Transverse colon (tissue), 4 donors: ENCODE measurements at regions not wholly inside any gene's neighbourhood (a gene's known extent, or its start where the extent isn't known, plus 50 kb on each side); places are given as distances from the start of the nearest gene placed in this dataset.

Experiments used
- DNase-seq: peaks from one replicate; pipeline ENCODE4 v3.0.0-alpha.2; 2019
- H3K27ac ChIP-seq, 4 donors: fragments of 200-600 bp; sonication (generic); 2 replicates each; pipeline ENCODE4 v1.5.1; 2016 to 2018; ENCODE audit warnings: inconsistent platforms in 4 of 4
- H3K27me3 ChIP-seq: fragments of 200-600 bp; sonication (generic); 2 replicates; pipeline ENCODE4 v1.5.1; 2017; ENCODE audit warnings: inconsistent platforms
- H3K36me3 ChIP-seq, 4 donors: fragments of 200-600 bp; sonication (generic); 2 replicates each; pipeline ENCODE4 v1.5.1; 2017 to 2019; ENCODE audit warnings: inconsistent platforms in 4 of 4
- H3K4me1 ChIP-seq, 4 donors: fragments of 200-600 bp; sonication (generic); 2 replicates each; pipeline ENCODE4 v1.5.1; 2017 to 2020; ENCODE audit warnings: inconsistent platforms in 4 of 4
- H3K4me3 ChIP-seq, 4 donors: fragments of 200-600 bp; sonication (generic); 1 replicate in 1 of 4; 2 replicates in 3 of 4; pipeline versions ENCODE4 v1.5.1 to v1.6.1; 2017 to 2019; ENCODE audit warnings: inconsistent platforms in 4 of 4
- H3K9me3 ChIP-seq, 2 donors: fragments of 200-600 bp; sonication (generic); 2 replicates each; pipeline ENCODE4 v1.5.1; 2017 to 2019; ENCODE audit warnings: inconsistent platforms in 2 of 2
- EP300 ChIP-seq: sonication (generic); formaldehyde crosslinking; IDR thresholded peaks from one replicate; pipeline ENCODE4 v1.6.1; 2017; ENCODE audit warnings: antibody characterized with exemption, low read depth
- POLR2A ChIP-seq: fragments of 450-650 bp; IDR thresholded peaks from one replicate; pipeline ENCODE4 v1.6.1; 2016; ENCODE audit warnings: antibody characterized with exemption, mild to moderate bottlenecking, moderate library complexity
- POLR2AphosphoS5 ChIP-seq, 3 donors: sonication (generic); formaldehyde crosslinking; IDR thresholded peaks; one replicate each; pipeline ENCODE4 v1.6.1; 2016; ENCODE audit warnings: antibody characterized with exemption in 3 of 3
- WGBS, 2 donors: methylation state at CpG; one replicate each; pipeline ENCODE4 v1.1.5; 2018; ENCODE audit warnings: low coverage in 1 of 2; 5-methylcytosine and 5-hydroxymethylcytosine counted together
- in situ Hi-C, 4 donors: fragments of 200-750 bp; cut with MboI; loops; one replicate each; pipeline versions ENCODE4 v1.15.0 to v1.15.1; 2017; ENCODE audit warnings: low sequenced_read_pairs in 3 of 4, low pct_ligation_motif_present in 1 of 4, low pct_unique_long_range_greater_than_20kb in 1 of 4
- intact Hi-C: fragments of 100-400 bp; cut with DNase I; formaldehyde crosslinking; loops from one replicate; pipeline ENCODE4 v1.15.1; 2023; ENCODE audit warnings: low total_unique reads
- TF ChIP-seq, protein P1 (sequence below), 5 experiments: fragments of 200-600 bp in 3 of 5; fragments of 450-650 bp in 2 of 5; sonication (generic) in 3 of 5; IDR thresholded peaks; 1 replicate in 2 of 5; 2 replicates in 3 of 5; pipeline ENCODE4 v1.5.1; 2016 to 2017; ENCODE audit warnings: antibody characterized with exemption in 5 of 5, inconsistent platforms in 3 of 5, mild to moderate bottlenecking in 2 of 5, moderate library complexity in 1 of 5

DNA sequence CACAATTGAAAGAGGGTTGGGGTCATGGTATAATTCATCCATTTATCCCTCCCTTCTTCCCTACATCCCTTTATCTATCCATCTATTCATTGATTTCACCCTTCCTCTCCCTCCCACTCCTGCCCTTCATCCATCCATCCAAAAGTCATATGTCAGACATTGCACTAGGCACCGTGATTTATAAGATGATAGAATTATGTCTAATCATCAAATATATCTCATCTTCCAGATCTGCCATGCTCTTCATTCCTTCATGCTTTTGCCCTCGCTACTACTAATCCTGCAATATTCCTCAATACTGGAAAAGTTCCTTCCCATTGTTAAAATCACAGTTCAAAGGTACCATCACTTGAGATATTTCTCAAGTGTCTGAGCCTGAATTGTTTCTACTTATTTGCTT is 335.2 kb upstream of the CDH11 start:
- no peaks in the 10 kb centered on the region for H3K9me3 ChIP-seq
- no peaks in the 10 kb centered on the region for H3K4me1 ChIP-seq

DNA sequence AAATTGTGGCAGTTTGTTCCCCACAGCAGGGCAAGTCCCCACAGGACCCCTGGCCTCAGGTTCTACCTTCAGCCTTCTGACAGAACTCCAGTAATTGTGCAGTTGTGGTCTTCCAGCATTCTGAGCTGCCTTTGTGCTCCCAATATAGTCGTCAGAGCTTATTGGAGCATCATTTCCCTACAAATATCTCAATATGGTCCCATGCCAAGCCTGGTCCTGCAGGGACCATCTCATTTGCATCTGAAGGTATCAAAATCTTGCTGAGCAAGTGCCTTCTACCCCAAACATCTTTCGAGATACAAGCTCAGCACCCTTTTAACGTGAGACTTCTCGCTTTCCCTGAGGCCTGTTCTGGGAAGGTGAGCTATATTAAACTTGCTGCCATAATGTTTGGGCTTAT is 333.9 kb upstream of the CDH11 start:
- Histone ChIP-seq H3K9me3 (no peaks in the 10 kb centered on the region), H3K4me3 (no peak overlapping the region), H3K27me3 (no peaks in the 10 kb centered on the region), H3K27ac (no peak overlapping the region), H3K36me3 (no peaks in the 10 kb centered on the region), H3K4me1 (no peaks in the 10 kb centered on the region)
- intact Hi-C loops: no loop called here
- DNase-seq: no peak
- in situ Hi-C loops: no loop called here
- TF ChIP-seq EP300: no peak
- TF ChIP-seq, protein P1, sequence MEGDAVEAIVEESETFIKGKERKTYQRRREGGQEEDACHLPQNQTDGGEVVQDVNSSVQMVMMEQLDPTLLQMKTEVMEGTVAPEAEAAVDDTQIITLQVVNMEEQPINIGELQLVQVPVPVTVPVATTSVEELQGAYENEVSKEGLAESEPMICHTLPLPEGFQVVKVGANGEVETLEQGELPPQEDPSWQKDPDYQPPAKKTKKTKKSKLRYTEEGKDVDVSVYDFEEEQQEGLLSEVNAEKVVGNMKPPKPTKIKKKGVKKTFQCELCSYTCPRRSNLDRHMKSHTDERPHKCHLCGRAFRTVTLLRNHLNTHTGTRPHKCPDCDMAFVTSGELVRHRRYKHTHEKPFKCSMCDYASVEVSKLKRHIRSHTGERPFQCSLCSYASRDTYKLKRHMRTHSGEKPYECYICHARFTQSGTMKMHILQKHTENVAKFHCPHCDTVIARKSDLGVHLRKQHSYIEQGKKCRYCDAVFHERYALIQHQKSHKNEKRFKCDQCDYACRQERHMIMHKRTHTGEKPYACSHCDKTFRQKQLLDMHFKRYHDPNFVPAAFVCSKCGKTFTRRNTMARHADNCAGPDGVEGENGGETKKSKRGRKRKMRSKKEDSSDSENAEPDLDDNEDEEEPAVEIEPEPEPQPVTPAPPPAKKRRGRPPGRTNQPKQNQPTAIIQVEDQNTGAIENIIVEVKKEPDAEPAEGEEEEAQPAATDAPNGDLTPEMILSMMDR (IDR thresholded peaks at IDR 0.05): no peak
- no peak for TF ChIP-seq POLR2AphosphoS5 (IDR thresholded peaks at IDR 0.05)
- TF ChIP-seq POLR2A: no peak
- whole genome bisulfite sequencing, 2 donors: 86 to 94% methylated on average over 3 to 4 of the region's 4 CpGs

More for the DNA sequence above, 335.2 kb upstream of the CDH11 start:
- Histone ChIP-seq H3K36me3 (no peaks in the 10 kb centered on the region), H3K27ac (no peak overlapping the region), H3K27me3 (no peaks in the 10 kb centered on the region), H3K4me3 (no peak overlapping the region)
- in situ Hi-C loops: no loop called here
- TF ChIP-seq POLR2AphosphoS5 (IDR thresholded peaks at IDR 0.05) (no peak), POLR2A (no peak), EP300 (no peak)
- TF ChIP-seq, protein P1 (IDR thresholded peaks at IDR 0.05): no peak
- WGBS, 2 donors: 40 to 62% methylated on average over 1 to 2 of the region's 2 CpGs
- intact Hi-C loops: no loop called here
- no peak for DNase-seq

DNA sequence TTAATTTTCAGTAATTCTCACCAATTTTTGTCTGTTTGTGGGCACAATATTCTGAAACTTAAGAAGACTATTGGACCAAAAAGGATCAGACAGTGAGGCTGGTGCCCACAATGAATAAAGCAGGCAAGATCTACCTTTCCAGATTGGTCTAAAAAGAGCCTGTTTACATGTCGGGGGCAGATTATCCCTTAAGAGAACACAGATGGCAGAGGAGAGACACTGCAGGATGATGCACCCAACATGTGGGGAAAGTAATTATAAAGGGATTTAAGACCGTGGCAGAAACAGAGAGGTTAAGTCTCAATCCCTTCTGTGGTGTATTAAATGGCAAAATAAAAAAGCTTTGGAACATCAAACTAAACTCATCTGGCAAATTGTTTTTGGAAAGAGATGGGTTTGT is 331.8 kb upstream of the CDH11 start:
- no peaks in the 10 kb centered on the region for H3K4me1 ChIP-seq
- no peaks in the 10 kb centered on the region for H3K9me3 ChIP-seq
- intact Hi-C loops: no loop called here
- no peak for TF ChIP-seq POLR2AphosphoS5 (IDR thresholded peaks at IDR 0.05)
- TF ChIP-seq, protein P1 (IDR thresholded peaks at IDR 0.05): no peak
- no peaks in the 10 kb centered on the region for H3K36me3 ChIP-seq
- in situ Hi-C loops: no loop called here
- 92 to 93% methylated on average over 2 of the region's 2 CpGs for WGBS, 2 donors
- H3K27me3 ChIP-seq: no peaks in the 10 kb centered on the region
- H3K4me3 ChIP-seq: no peak overlapping the region
- H3K27ac ChIP-seq: no peak overlapping the region
- no peak for DNase-seq

DNA sequence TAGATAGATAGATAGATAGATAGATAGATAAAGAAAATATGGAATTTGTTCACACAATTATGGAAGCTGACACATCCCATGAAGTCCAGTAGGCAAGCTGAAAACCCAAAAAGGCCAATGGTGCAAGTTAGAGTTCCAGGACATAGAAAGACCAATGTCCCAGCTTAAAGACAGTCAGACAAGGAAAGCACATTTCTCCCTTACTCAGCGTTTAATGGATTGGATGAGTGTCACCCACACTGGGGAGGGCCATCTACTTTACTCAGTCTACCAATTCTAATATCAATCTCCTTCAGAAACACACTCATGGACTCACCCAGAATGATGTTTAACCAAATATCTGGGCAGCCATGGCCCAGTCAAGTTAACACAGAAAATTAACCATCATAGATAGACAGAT is 327.7 kb upstream of the CDH11 start:
- no peaks in the 10 kb centered on the region for H3K27me3 ChIP-seq
- intact Hi-C loops (no loop called here), in situ Hi-C loops (no loop called here)
- H3K36me3 ChIP-seq: no peaks in the 10 kb centered on the region
- no peaks in the 10 kb centered on the region for H3K9me3 ChIP-seq
- H3K27ac ChIP-seq: no peak overlapping the region
- no peak for TF ChIP-seq POLR2A
- TF ChIP-seq EP300: no peak
- no peak for TF ChIP-seq POLR2AphosphoS5 (IDR thresholded peaks at IDR 0.05)
- TF ChIP-seq, protein P1 (IDR thresholded peaks at IDR 0.05): no peak
- WGBS, 2 donors: 82 to 100% methylated on average over 1 of the region's 1 CpG
- no peak overlapping the region for H3K4me3 ChIP-seq
- no peaks in the 10 kb centered on the region for H3K4me1 ChIP-seq
- no peak for DNase-seq
